Retina (tissue), 1 donor: ENCODE measurements at regions not wholly inside any gene's neighbourhood (a gene's known extent, or its start where the extent isn't known, plus 50 kb on each side); places are given as distances from the start of the nearest gene placed in this dataset.

ENCODE experiments used
- DNase-seq: peaks from one replicate; pipeline ENCODE4 v3.0.0-alpha.2; 2016

GRCh38 chr17:65444049-65444448 lies 117.4 kb downstream of the AXIN2 start:
- DNase-seq: no peak

GRCh38 chr17:65442691-65443090 lies 118.8 kb downstream of the AXIN2 start:
- DNase-seq: no peak

GRCh38 chr17:65442250-65442649 lies 119.2 kb downstream of the AXIN2 start:
- no peak for DNase-seq

GRCh38 chr17:65441053-65441605 lies 120.3 kb downstream of the AXIN2 start:
- no peak for DNase-seq

GRCh38 chr17:65438708-65439294 lies 122.6 kb downstream of the AXIN2 start:
- DNase-seq: no peak

- no peak for DNase-seq
These were observed 123.3 kb downstream of the AXIN2 start for GRCh38 chr17:65438173-65438572.

- no peak for DNase-seq
These were observed 124.6 kb downstream of the AXIN2 start for GRCh38 chr17:65436871-65437270.

- no peak for DNase-seq
These were observed 126.6 kb downstream of the AXIN2 start for GRCh38 chr17:65434878-65435277.

- DNase-seq: no peak
These were observed 127.2 kb downstream of the AXIN2 start for GRCh38 chr17:65434251-65434650.

GRCh38 chr17:65433592-65433991 lies 127.9 kb downstream of the AXIN2 start:
- DNase-seq: no peak

- no peak for DNase-seq
These were observed 128.3 kb downstream of the AXIN2 start for GRCh38 chr17:65433157-65433556.

- DNase-seq: no peak
These were observed 130.3 kb downstream of the AXIN2 start for GRCh38 chr17:65431116-65431515.

GRCh38 chr17:65430209-65430833 lies 131.1 kb downstream of the AXIN2 start:
- DNase-seq: no peak

GRCh38 chr17:65423346-65424140 lies 137.9 kb downstream of the AXIN2 start:
- DNase-seq: no peak

- DNase-seq: no peak
These were observed 142.8 kb downstream of the AXIN2 start for GRCh38 chr17:65418622-65419021.

GRCh38 chr17:65417406-65418221 lies 143.8 kb downstream of the AXIN2 start:
- no peak for DNase-seq

- no peak for DNase-seq
These were observed 145.5 kb downstream of the AXIN2 start for GRCh38 chr17:65415991-65416390.

GRCh38 chr17:65413390-65413789 lies 148.1 kb downstream of the AXIN2 start:
- DNase-seq: no peak

GRCh38 chr17:65409381-65409780 lies 152.1 kb downstream of the AXIN2 start:
- DNase-seq: no peak

- no peak for DNase-seq
These were observed 153.4 kb downstream of the AXIN2 start for GRCh38 chr17:65408050-65408449.

GRCh38 chr17:65407017-65407416 lies 154.4 kb downstream of the AXIN2 start:
- no peak for DNase-seq

- no peak for DNase-seq
These were observed 154.9 kb downstream of the AXIN2 start for GRCh38 chr17:65406552-65406951.

GRCh38 chr17:65405563-65405962 lies 155.9 kb downstream of the AXIN2 start:
- DNase-seq: no peak
